Left lung (tissue), 4 donors: ENCODE measurements at regions not wholly inside any gene's neighbourhood (a gene's known extent, or its start where the extent isn't known, plus 50 kb on each side); places are given as distances from the start of the nearest gene placed in this dataset.

Experiments used
- ATAC-seq: fragments of 200-7000 bp; cut with Tn5 transposase; one replicate; pipeline ENCODE4 v1.9.1; 2020; ENCODE audit warnings: moderate library complexity
- DNase-seq, 4 donors: peaks; one replicate each; pipeline ENCODE4 v3.0.0-alpha.2; 2013 to 2020
- H3K27ac ChIP-seq, 2 donors: fragments of 200-600 bp; sonication (generic) in 1 of 2; one replicate each; pipeline versions ENCODE4 v1.5.0 to v1.8.0; 2020 to 2021
- H3K27me3 ChIP-seq, 2 donors: fragments of 200-600 bp; sonication (generic) in 1 of 2; one replicate each; pipeline versions ENCODE4 v1.5.0 to v1.8.0; 2020 to 2021
- H3K36me3 ChIP-seq, 2 donors: fragments of 200-600 bp; sonication (generic) in 1 of 2; one replicate each; pipeline versions ENCODE4 v1.5.0 to v1.8.0; 2020 to 2021
- H3K4me1 ChIP-seq, 2 donors: fragments of 200-600 bp; one replicate each; pipeline ENCODE4 v1.8.0; 2021
- H3K4me3 ChIP-seq, 2 donors: fragments of 200-600 bp; sonication (generic) in 1 of 2; one replicate each; pipeline versions ENCODE4 v1.5.0 to v1.8.0; 2020 to 2021; ENCODE audit warnings: mild to moderate bottlenecking in 1 of 2
- H3K9me3 ChIP-seq, 2 donors: fragments of 200-600 bp; sonication (generic) in 1 of 2; one replicate each; pipeline versions ENCODE4 v1.5.0 to v1.8.0; 2020 to 2021
- CTCF ChIP-seq, 2 donors: fragments of 200-600 bp; sonication (generic) in 1 of 2; IDR thresholded peaks; one replicate each; pipeline versions ENCODE4 v1.5.0 to v1.8.0; 2021; ENCODE audit warnings: antibody characterized with exemption in 2 of 2
- intact Hi-C, 2 donors: fragments of 100-400 bp; cut with DNase I; formaldehyde crosslinking; loops; one replicate each; pipeline versions ENCODE4 v1.11.2 to v1.14.2; 2022
- donor health status: DM: no; HTN: yes; CAD: no.
- donor health status: DM: no; HTN: no; CAD: no.

GRCh38 chr2:7225848-7226247, 308.6 kb downstream of the RNF144A start:
- Histone ChIP-seq H3K36me3 (no peaks in the 10 kb centered on the region), H3K4me1 (no peaks in the 10 kb centered on the region), H3K27ac (no peak overlapping the region), H3K27me3 (no peaks in the 10 kb centered on the region), H3K4me3 (no peak overlapping the region), H3K9me3 (peaks cover 0 to 6% of the 10 kb centered on the region in 2 donors)
- no peak for TF ChIP-seq CTCF (IDR thresholded peaks at IDR 0.05)
- intact Hi-C loops, result no loop called here
- ATAC-seq, result no peak
- no peak for DNase-seq

- Histone ChIP-seq H3K4me3 (no peak overlapping the region), H3K9me3 (peaks cover 0 to 6% of the 10 kb centered on the region in 2 donors), H3K27ac (no peak overlapping the region), H3K27me3 (no peaks in the 10 kb centered on the region), H3K4me1 (no peaks in the 10 kb centered on the region), H3K36me3 (no peaks in the 10 kb centered on the region)
- no peak for TF ChIP-seq CTCF (IDR thresholded peaks at IDR 0.05)
- intact Hi-C loops, result no loop called here
- DNase-seq, result no peak
- no peak for ATAC-seq
These were observed 309.3 kb downstream of the RNF144A start for GRCh38 chr2:7226501-7226900.

- no peak overlapping the region for H3K27ac ChIP-seq
- no peak for ATAC-seq
- H3K27me3 ChIP-seq, result no peaks in the 10 kb centered on the region
- no peaks in the 10 kb centered on the region for H3K36me3 ChIP-seq
- no peaks in the 10 kb centered on the region for H3K9me3 ChIP-seq
- intact Hi-C loops, result no loop called here
- no peak for DNase-seq
- no peak for TF ChIP-seq CTCF (IDR thresholded peaks at IDR 0.05)
- no peaks in the 10 kb centered on the region for H3K4me1 ChIP-seq
- H3K4me3 ChIP-seq, result no peak overlapping the region
These were observed 315.9 kb downstream of the RNF144A start for GRCh38 chr2:7233126-7233525.

GRCh38 chr2:7237466-7237865, 320.3 kb downstream of the RNF144A start:
- no peak for DNase-seq
- TF ChIP-seq CTCF (IDR thresholded peaks at IDR 0.05), result no peak
- H3K36me3 ChIP-seq, result no peaks in the 10 kb centered on the region
- no peak for ATAC-seq
- peaks cover 0 to 2% of the 10 kb centered on the region in 2 donors for H3K4me1 ChIP-seq
- no peaks in the 10 kb centered on the region for H3K27me3 ChIP-seq
- intact Hi-C loops, result no loop called here
- H3K9me3 ChIP-seq, result no peaks in the 10 kb centered on the region
- no peak overlapping the region for H3K27ac ChIP-seq
- no peak overlapping the region for H3K4me3 ChIP-seq

- intact Hi-C loops, result no loop called here
- no peak overlapping the region for H3K27ac ChIP-seq
- no peak for DNase-seq
These were observed 321.9 kb downstream of the RNF144A start for GRCh38 chr2:7239078-7239477.

More at GRCh38 chr2:7239078-7239477, 321.9 kb downstream of the RNF144A start:
- Histone ChIP-seq H3K4me1 (peaks cover 0 to 5% of the 10 kb centered on the region in 2 donors), H3K9me3 (no peaks in the 10 kb centered on the region), H3K27me3 (no peaks in the 10 kb centered on the region), H3K4me3 (no peak overlapping the region), H3K36me3 (no peaks in the 10 kb centered on the region)
- TF ChIP-seq CTCF (IDR thresholded peaks at IDR 0.05), result no peak
- ATAC-seq, result no peak
